ENCODE measurements at regions not wholly inside any gene's neighbourhood (a gene's known extent, or its start where the extent isn't known, plus 50 kb on each side); places are given as distances from the start of the nearest gene placed in this dataset.

DNA sequence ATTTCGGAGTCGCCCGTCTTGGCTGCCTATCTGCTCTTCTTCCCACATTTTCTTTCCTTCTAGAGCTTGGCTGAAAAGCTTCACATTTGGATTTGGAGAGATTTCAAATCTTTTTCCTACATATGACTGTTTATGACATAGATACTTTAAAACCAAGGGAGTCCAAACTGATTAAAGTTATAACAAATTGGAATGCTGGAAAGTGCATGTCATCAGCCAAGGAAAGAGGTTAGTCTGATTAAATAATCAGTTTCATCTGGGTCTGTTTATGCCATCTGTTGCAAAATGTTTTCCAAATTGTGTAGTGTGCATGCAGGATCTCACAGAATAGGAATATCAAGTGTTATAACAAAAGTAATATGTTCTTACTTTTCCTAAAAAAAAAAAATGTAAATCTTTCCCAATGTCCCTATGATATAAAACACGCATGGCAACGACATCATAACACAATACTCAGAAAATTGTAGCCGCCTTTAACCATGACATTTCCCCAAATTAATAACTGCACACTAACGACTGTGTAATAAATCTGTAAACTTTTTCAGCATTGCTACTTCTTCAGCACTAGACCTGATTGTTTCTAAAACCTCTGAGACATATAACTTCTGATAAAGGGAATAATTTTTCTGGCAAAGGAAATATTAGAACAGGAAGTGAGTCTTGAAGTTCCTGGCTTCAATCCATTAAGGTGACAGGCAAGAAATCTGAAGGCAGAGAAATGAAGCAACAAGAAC lies 230.2 kb upstream of the FOXQ1 start:
- no peak for DNase-seq

DNA sequence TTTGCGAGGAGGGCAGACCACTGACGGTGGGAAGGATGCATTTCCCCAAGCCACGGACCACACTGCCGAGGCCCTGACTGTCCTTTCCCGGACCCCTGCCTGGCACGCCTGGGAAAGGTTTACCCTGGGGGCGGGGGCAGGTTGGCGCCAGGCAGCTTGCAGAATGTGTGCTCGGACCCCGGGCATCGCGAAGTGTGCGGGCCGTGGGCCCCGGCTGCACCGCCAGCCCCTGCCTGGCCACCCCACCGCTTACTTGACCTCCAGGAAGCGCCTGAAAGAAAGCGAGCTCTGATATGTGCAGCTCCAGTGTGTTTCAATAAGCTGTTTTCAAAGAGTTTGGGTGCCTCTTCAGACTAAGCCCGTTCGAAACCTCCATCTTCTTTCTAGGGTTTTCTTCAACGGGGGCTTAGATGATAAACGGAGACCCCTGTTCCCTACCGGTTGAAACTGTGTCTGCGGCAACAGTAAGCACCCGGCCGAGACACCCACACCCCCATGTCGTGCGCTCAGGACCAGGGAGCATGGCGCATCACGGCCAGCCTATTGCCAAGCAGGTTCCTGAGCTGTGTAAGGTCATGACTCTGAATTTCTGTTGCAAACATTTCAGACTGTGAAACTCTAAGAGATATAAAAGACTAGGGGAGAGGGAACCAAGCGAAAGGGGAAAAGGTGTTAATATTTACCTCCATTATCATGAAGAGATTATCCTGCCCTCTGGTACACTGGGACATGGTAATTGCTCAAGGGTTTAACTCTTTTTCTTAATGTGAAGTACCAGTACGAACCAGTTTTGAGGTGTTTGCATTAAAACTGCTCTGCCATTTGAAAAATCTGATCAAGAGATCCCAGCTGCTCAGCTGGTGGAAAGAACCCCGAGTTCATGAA lies 231.2 kb upstream of the FOXQ1 start:
- no peak for DNase-seq

DNA sequence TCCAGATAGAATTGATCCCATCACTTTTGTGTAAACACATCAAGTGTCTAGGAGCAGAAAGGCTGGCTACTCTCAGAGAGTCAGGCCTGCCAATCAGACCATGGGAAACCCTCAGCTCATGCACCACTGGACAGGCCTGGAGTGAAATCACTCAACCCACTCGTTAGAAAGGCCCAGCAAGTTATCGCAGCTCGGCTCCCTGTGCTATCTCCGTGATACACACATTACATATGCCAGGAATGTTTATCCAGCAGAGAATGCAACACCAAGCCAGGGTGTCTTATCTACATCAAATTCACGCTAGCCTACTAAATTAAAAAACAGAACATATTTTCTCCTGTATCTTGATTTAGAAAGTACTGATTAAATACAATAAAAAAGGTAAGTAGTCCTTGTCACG lies 232.4 kb upstream of the FOXQ1 start:
- DNase-seq, result no peak

GRCh38 chr6:1077478-1078416 lies 234.2 kb upstream of the FOXQ1 start:
- DNase-seq, result no peak

DNA sequence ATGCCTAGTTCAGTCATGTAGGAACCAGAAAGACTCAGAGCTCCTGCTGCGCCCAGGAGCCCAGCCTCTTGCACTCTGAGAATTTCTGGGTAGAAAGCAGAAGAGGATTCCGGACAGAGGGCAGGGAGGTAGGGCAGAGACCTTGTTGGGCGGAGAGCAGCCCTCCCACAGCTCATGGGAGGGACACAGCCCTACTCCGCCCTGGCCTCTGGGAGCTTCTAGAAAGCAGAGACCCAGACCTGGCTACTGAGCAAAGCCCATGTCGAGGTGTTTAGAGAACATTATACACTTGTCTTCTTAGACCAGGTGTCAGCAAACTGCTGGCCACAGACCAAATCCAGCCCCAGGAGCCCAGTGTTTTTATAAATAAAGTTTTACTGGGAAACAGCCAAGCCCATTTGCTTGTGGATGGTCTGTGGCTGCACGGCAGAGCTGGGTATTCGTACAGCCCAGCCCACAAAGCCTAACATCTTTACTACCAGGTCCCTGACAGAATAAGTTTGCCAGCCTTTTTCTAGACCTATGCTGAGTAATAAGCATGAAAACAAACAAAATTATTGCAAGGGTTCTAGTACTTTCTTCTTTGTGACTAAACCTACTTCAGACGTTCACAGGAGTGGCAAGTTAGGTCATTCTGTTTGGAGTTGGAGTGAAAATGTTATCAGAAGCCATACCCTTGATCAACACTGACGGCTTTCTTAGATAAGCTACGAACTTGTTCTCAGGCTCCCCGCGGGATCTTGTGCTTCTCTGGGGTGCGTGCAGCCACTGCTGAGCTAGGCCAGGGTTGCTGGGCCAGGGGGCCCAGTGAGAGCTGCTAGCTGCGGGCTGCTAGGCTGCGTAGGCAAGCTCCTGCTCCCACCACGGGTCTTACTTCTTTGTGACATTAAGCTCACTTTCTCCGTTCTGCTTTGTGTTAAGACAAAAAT lies 235.1 kb upstream of the FOXQ1 start:
- no peak for DNase-seq

GRCh38 chr6:1075880-1076279 lies 236.0 kb upstream of the FOXQ1 start:
- DNase-seq, result no peak

DNA sequence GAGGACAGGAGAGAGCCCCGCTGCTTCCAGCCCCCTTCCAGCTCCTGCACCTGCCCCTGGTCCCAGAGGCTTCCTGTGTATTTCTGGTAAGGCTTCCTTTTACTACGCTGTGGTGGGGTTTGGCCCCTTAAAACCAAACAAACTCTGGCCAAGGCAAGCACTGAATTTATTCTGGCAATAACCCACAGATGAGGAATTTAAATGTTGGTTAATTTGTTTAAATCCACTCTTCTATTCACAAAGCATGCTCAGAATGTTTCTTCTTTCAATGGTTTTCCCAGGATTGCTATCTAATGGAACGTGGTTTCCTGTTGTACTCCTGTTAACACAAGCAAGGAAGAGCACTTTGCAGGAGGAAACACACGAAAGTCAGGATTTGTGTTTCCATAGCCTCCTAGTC lies 236.5 kb upstream of the FOXQ1 start:
- DNase-seq, result no peak

GRCh38 chr6:1070085-1070521 lies 241.8 kb upstream of the FOXQ1 start:
- no peak for DNase-seq

- no peak for DNase-seq
These were observed 243.0 kb upstream of the FOXQ1 start for GRCh38 chr6:1068905-1069304.

DNA sequence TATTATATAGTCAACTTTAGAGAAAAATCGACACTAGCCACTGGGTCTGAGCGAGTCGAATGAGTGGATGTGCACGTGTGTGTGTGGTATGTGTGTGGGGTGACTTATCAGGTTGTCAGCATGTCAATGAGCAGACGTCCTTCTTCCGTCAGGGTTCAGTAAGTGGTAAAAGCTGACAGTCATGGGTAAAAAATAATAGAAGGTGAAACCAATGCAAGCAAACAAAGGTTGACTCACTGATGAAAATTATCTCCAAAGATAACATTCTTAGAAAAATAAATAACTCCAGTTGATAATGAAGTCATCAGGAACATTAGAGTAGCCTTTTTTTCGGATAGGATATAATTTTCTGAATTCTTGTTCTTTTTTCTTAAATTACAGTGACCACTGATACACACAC lies 243.8 kb upstream of the FOXQ1 start:
- DNase-seq, result no peak

- DNase-seq, result no peak
These were observed 244.6 kb upstream of the FOXQ1 start for GRCh38 chr6:1067346-1067745.

GRCh38 chr6:1066449-1067090 lies 245.3 kb upstream of the FOXQ1 start:
- no peak for DNase-seq

GRCh38 chr6:1065986-1066385 lies 245.9 kb upstream of the FOXQ1 start:
- no peak for DNase-seq

DNA sequence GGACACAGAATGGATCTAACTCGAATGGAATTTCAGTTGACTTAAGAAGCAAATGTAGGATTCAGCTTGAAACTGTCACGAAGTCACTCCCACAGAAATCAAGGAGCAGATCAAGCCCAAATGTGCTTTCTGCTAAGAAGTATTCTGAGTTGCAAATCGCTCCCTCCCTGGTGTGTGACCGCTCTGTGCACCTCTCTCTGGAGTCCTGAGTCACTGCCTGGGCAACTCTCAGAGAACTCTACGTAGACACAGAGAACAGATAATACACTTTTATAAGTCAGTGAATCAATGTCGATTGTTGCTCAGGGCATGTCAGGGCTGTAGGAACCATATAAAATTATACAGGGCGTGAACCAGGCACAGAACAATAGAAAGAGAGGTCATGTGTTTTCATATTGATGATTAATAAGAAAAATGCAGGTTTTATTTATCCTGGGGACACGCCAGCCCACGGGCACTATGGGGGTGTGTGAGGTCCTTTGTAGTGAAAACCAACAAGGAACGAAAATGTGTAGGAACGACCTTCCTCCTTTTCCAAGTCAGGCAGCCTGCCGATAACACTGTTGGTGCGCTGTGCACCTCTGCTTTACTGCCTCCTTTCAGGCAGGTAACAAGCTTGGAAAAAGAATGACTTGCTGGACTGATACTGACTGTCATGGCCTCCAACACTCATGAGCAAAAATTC lies 248.1 kb upstream of the FOXQ1 start:
- no peak for DNase-seq

- DNase-seq, result no peak
These were observed 248.9 kb upstream of the FOXQ1 start for GRCh38 chr6:1062786-1063545.

DNA sequence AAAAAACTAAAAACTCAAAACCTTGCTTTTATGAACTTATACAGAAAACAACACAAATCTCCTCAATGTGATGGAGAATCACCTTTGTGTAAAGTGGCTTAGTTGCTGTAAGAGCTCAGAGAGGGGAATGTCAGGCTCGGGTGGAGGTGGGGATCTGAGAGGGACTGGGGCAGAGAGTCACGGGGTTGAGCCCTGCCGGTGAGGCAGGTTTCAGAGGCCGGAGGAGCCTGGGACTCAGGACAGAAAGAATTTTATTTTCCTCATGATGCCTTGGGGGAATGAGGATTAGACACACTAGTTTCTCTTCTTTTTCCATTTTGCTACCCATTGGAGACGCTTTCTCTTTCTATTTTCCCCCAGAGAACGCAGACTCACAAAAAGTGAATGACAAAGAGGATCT lies 252.3 kb upstream of the FOXQ1 start:
- no peak for DNase-seq

GRCh38 chr6:1057490-1058135 lies 254.3 kb upstream of the FOXQ1 start:
- DNase-seq, result no peak

GRCh38 chr6:1055015-1055921 lies 256.6 kb upstream of the FOXQ1 start:
- DNase-seq, result no peak
